ENCODE measurements at regions not wholly inside any gene's neighbourhood (a gene's known extent, or its start where the extent isn't known, plus 50 kb on each side); places are given as distances from the start of the nearest gene placed in this dataset.

GRCh38 chr18:73908323-73908722, 239.3 kb downstream of the FBXO15 start:
- intact Hi-C loops (cut with DNase I) = no loop called here
- ATAC-seq = no peak
- no peak for DNase-seq

GRCh38 chr18:73901566-73901965, 246.1 kb downstream of the FBXO15 start:
- Histone ChIP-seq H3K27me3 (ENCODE audit: low read depth) (no peaks in the 10 kb centered on the region), H3K4me1 (no peaks in the 10 kb centered on the region), H3K9me3 (no peaks in the 10 kb centered on the region), H3K27ac (no peak overlapping the region), H3K4me3 (no peak overlapping the region), H3K36me3 (no peaks in the 10 kb centered on the region)
- TF ChIP-seq CTCF (IDR thresholded peaks at IDR 0.05) = no peak
- no peak for DNase-seq
- no peak for ATAC-seq
- intact Hi-C loops (cut with DNase I) = no loop called here

More at GRCh38 chr18:73908323-73908722, 239.3 kb downstream of the FBXO15 start:
- Histone ChIP-seq H3K9me3 (no peaks in the 10 kb centered on the region), H3K4me3 (no peak overlapping the region), H3K36me3 (no peaks in the 10 kb centered on the region), H3K27me3 (ENCODE audit: low read depth) (no peaks in the 10 kb centered on the region), H3K27ac (no peak overlapping the region), H3K4me1 (no peaks in the 10 kb centered on the region)
- no peak for TF ChIP-seq CTCF (IDR thresholded peaks at IDR 0.05)

- TF ChIP-seq CTCF (IDR thresholded peaks at IDR 0.05) = no peak
- DNase-seq (no peak), ATAC-seq (no peak)
- intact Hi-C loops (cut with DNase I) = no loop called here
- Histone ChIP-seq H3K27ac (no peak overlapping the region), H3K9me3 (no peaks in the 10 kb centered on the region), H3K36me3 (no peaks in the 10 kb centered on the region), H3K4me1 (no peaks in the 10 kb centered on the region), H3K4me3 (no peak overlapping the region), H3K27me3 (ENCODE audit: low read depth) (no peaks in the 10 kb centered on the region)
These were observed 246.5 kb downstream of the FBXO15 start for GRCh38 chr18:73901151-73901550.

GRCh38 chr18:73900106-73900835, 247.4 kb downstream of the FBXO15 start:
- no peak for TF ChIP-seq CTCF (IDR thresholded peaks at IDR 0.05)
- H3K4me3 ChIP-seq = no peak overlapping the region
- H3K9me3 ChIP-seq = no peaks in the 10 kb centered on the region
- H3K4me1 ChIP-seq = no peaks in the 10 kb centered on the region
- DNase-seq = no peak
- no peaks in the 10 kb centered on the region for H3K27me3 ChIP-seq (ENCODE audit: low read depth)
- intact Hi-C loops (cut with DNase I) = no loop called here
- no peak overlapping the region for H3K27ac ChIP-seq
- H3K36me3 ChIP-seq = no peaks in the 10 kb centered on the region
- no peak for ATAC-seq

- no peaks in the 10 kb centered on the region for H3K27me3 ChIP-seq (ENCODE audit: low read depth)
- no peak for TF ChIP-seq CTCF (IDR thresholded peaks at IDR 0.05)
- no peaks in the 10 kb centered on the region for H3K36me3 ChIP-seq
- H3K4me3 ChIP-seq = no peak overlapping the region
- H3K9me3 ChIP-seq = no peaks in the 10 kb centered on the region
- H3K27ac ChIP-seq = no peak overlapping the region
- H3K4me1 ChIP-seq = no peaks in the 10 kb centered on the region
- intact Hi-C loops (cut with DNase I) = no loop called here
- ATAC-seq (no peak), DNase-seq (no peak)
These were observed 250.1 kb downstream of the FBXO15 start for GRCh38 chr18:73897517-73897916.
